ENCODE measurements at regions not wholly inside any gene's neighbourhood (a gene's known extent, or its start where the extent isn't known, plus 50 kb on each side); places are given as distances from the start of the nearest gene placed in this dataset.

GRCh38 chr1:209324901-209325871 is 258.3 kb upstream of the CAMK1G start:
- Histone ChIP-seq H3K36me3 (ENCODE audit: control insufficient read depth, insufficient read depth, low read length) (no peaks in the 10 kb centered on the region), H3K27me3 (replicated peaks; ENCODE audit: control insufficient read depth, insufficient read depth, low read length) (no peaks in the 10 kb centered on the region), H3K4me1 (no peaks in the 10 kb centered on the region), H3K9me3 (no peaks in the 10 kb centered on the region), H3K4me3 (ENCODE audit: low read depth, low read length) (no peak overlapping the region)
- intact Hi-C loops (cut with micrococcal nuclease; ENCODE audit: unreplicated experiment) = loop anchor here (2.0 kb wide), 1 partner anchor 24 kb away; no protein-coding TSS in a partner anchor
- H3K27me3 Mint-ChIP-seq (ENCODE audit: insufficient read depth, unreplicated experiment) = no peaks in the 10 kb centered on the region
- POLR2A ChIA-PET = no interaction called here
- DNase-seq = no peak
- no peaks in the 10 kb centered on the region for H3K9me3 Mint-ChIP-seq (ENCODE audit: unreplicated experiment)
- CTCF ChIA-PET = interaction anchor here (0.6 kb wide), 1 partner anchor 367 kb away, joined by 3 read pairs; no protein-coding TSS in a partner anchor
- no peak overlapping the region for H3K27ac Mint-ChIP-seq (ENCODE audit: unreplicated experiment)
- no peak overlapping the region for H3K4me3 Mint-ChIP-seq (ENCODE audit: unreplicated experiment)
- H3K4me1 Mint-ChIP-seq (ENCODE audit: low read depth, unreplicated experiment) = no peaks in the 10 kb centered on the region
- no TSS peak for BruUV-seq (replicated peaks)
- TF ChIP-seq CTCF (IDR thresholded peaks at IDR 0.05; ENCODE audit: insufficient read depth in 1 of 2, low read depth in 1 of 2, low read length in 1 of 2, severe bottlenecking in 1 of 2, unreplicated experiment in 1 of 2) = no peak
- H3K36me3 Mint-ChIP-seq (ENCODE audit: insufficient read depth, unreplicated experiment) = no peaks in the 10 kb centered on the region

GRCh38 chr1:209326076-209326475 is 257.4 kb upstream of the CAMK1G start:
- no peaks in the 10 kb centered on the region for H3K36me3 Mint-ChIP-seq (ENCODE audit: insufficient read depth, unreplicated experiment)
- no peaks in the 10 kb centered on the region for H3K27me3 ChIP-seq (replicated peaks; ENCODE audit: control insufficient read depth, insufficient read depth, low read length)
- H3K27ac Mint-ChIP-seq (ENCODE audit: unreplicated experiment) = no peak overlapping the region
- no peaks in the 10 kb centered on the region for H3K4me1 Mint-ChIP-seq (ENCODE audit: low read depth, unreplicated experiment)
- DNase-seq = no peak
- H3K27me3 Mint-ChIP-seq (ENCODE audit: insufficient read depth, unreplicated experiment) = no peaks in the 10 kb centered on the region
- no peak overlapping the region for H3K4me3 Mint-ChIP-seq (ENCODE audit: unreplicated experiment)
- CTCF ChIA-PET = no interaction called here
- no peaks in the 10 kb centered on the region for H3K9me3 Mint-ChIP-seq (ENCODE audit: unreplicated experiment)
- H3K4me3 ChIP-seq (ENCODE audit: low read depth, low read length) = no peak overlapping the region
- no peaks in the 10 kb centered on the region for H3K36me3 ChIP-seq (ENCODE audit: control insufficient read depth, insufficient read depth, low read length)
- intact Hi-C loops (cut with micrococcal nuclease; ENCODE audit: unreplicated experiment) = no loop called here
- BruUV-seq (replicated peaks) = no TSS peak
- POLR2A ChIA-PET = no interaction called here
- no peaks in the 10 kb centered on the region for H3K9me3 ChIP-seq
- no peaks in the 10 kb centered on the region for H3K4me1 ChIP-seq
- TF ChIP-seq CTCF (IDR thresholded peaks at IDR 0.05; ENCODE audit: insufficient read depth in 1 of 2, low read depth in 1 of 2, low read length in 1 of 2, severe bottlenecking in 1 of 2, unreplicated experiment in 1 of 2) = no peak

- intact Hi-C loops (cut with micrococcal nuclease; ENCODE audit: unreplicated experiment) = no loop called here
- DNase-seq = no peak
- Histone ChIP-seq H3K27me3 (replicated peaks; ENCODE audit: control insufficient read depth, insufficient read depth, low read length) (no peaks in the 10 kb centered on the region), H3K36me3 (ENCODE audit: control insufficient read depth, insufficient read depth, low read length) (no peaks in the 10 kb centered on the region), H3K4me3 (ENCODE audit: low read depth, low read length) (no peak overlapping the region), H3K4me1 (no peaks in the 10 kb centered on the region), H3K9me3 (no peaks in the 10 kb centered on the region)
- no TSS peak for BruUV-seq (replicated peaks)
- Mint-ChIP-seq H3K36me3 (ENCODE audit: insufficient read depth, unreplicated experiment) (no peaks in the 10 kb centered on the region), H3K4me1 (ENCODE audit: low read depth, unreplicated experiment) (no peaks in the 10 kb centered on the region), H3K27ac (ENCODE audit: unreplicated experiment) (no peak overlapping the region), H3K9me3 (ENCODE audit: unreplicated experiment) (no peaks in the 10 kb centered on the region), H3K4me3 (ENCODE audit: unreplicated experiment) (no peak overlapping the region), H3K27me3 (ENCODE audit: insufficient read depth, unreplicated experiment) (no peaks in the 10 kb centered on the region)
- no peak for TF ChIP-seq CTCF (IDR thresholded peaks at IDR 0.05; ENCODE audit: insufficient read depth in 1 of 2, low read depth in 1 of 2, low read length in 1 of 2, severe bottlenecking in 1 of 2, unreplicated experiment in 1 of 2)
- POLR2A ChIA-PET = no interaction called here
- CTCF ChIA-PET = no interaction called here
These were observed 256.7 kb upstream of the CAMK1G start for GRCh38 chr1:209326831-209327230.

All from Caco-2 (cell line).